CD14-positive monocyte (primary cell): ENCODE measurements at regions not wholly inside any gene's neighbourhood (a gene's known extent, or its start where the extent isn't known, plus 50 kb on each side); places are given as distances from the start of the nearest gene placed in this dataset.

Experiments used
- DNase-seq, 3 donors: peaks; one replicate each; pipeline ENCODE4 v3.0.0-alpha.2; 2011 to 2022
- H2AFZ ChIP-seq: 2 replicates; pipeline ENCODE4 v1.6.0; 2012; ENCODE audit warnings: mild to moderate bottlenecking, low read depth, low read length, inconsistent platforms; ENCODE audit not compliant: insufficient read depth, poor library complexity, severe bottlenecking
- H3K27ac ChIP-seq, 2 donors: 1 replicate in 1 of 2; 2 replicates in 1 of 2; pipeline ENCODE4 v1.5.1; 2012 to 2013; ENCODE audit warnings: low read length in 2 of 2, control low read depth in 1 of 2, inconsistent platforms in 1 of 2, low read depth in 1 of 2, mild to moderate bottlenecking in 1 of 2
- H3K27me3 ChIP-seq, 2 donors: one replicate each; pipeline versions ENCODE4 v1.6.0 to v1.6.1; 2011 to 2013; ENCODE audit warnings: low read length in 2 of 2; ENCODE audit not compliant: control insufficient read depth in 2 of 2, insufficient read depth in 2 of 2
- H3K36me3 ChIP-seq, 2 donors: replicated peaks in 1 of 2; 1 replicate in 1 of 2; 2 replicates in 1 of 2; pipeline versions ENCODE4 v1.5.1 to v1.6.1; 2012 to 2013; ENCODE audit warnings: low read length in 2 of 2, control low read depth in 1 of 2, inconsistent platforms in 1 of 2, mild to moderate bottlenecking in 1 of 2; ENCODE audit not compliant: insufficient read depth in 2 of 2, control insufficient read depth in 1 of 2
- H3K4me1 ChIP-seq, 2 donors: 1 replicate in 1 of 2; 2 replicates in 1 of 2; pipeline versions ENCODE4 v1.5.1 to v1.6.1; 2012 to 2013; ENCODE audit warnings: low read length in 2 of 2, control low read depth in 1 of 2, inconsistent platforms in 1 of 2, mild to moderate bottlenecking in 1 of 2, moderate library complexity in 1 of 2; ENCODE audit not compliant: insufficient read depth in 2 of 2, control insufficient read depth in 1 of 2
- H3K4me2 ChIP-seq: replicated peaks from 2 replicates; pipeline ENCODE3; 2012; ENCODE audit warnings: low read length, moderate library complexity, mild to moderate bottlenecking; ENCODE audit not compliant: poor library complexity, severe bottlenecking; ENCODE audit errors: extremely low read depth
- H3K4me3 ChIP-seq, 3 experiments: fragments of 200-600 bp in 1 of 3; sonication (generic) in 1 of 3; replicated peaks in 1 of 3; 1 replicate in 2 of 3; 2 replicates in 1 of 3; pipeline ENCODE4 v1.5.1; 2011 to 2013; ENCODE audit warnings: low read length in 3 of 3, mild to moderate bottlenecking in 3 of 3, control low read depth in 2 of 3, low read depth in 2 of 3, inconsistent platforms in 1 of 3, moderate library complexity in 1 of 3
- H3K79me2 ChIP-seq: 2 replicates; pipeline ENCODE4 v1.6.0; 2012; ENCODE audit warnings: mild to moderate bottlenecking, control low read depth, inconsistent platforms, low read length, moderate library complexity; ENCODE audit not compliant: insufficient read depth
- H3K9ac ChIP-seq: 2 replicates; pipeline ENCODE4 v1.6.0; 2017; ENCODE audit warnings: low read length, mild to moderate bottlenecking; ENCODE audit not compliant: insufficient read depth, poor library complexity, severe bottlenecking
- H3K9me3 ChIP-seq, 2 donors: replicated peaks in 1 of 2; 1 replicate in 1 of 2; 2 replicates in 1 of 2; pipeline versions ENCODE4 v1.5.1 to v1.6.1; 2012 to 2013; ENCODE audit warnings: low read length in 2 of 2, control low read depth in 1 of 2; ENCODE audit not compliant: control insufficient read depth in 1 of 2, insufficient read depth in 1 of 2
- H4K20me1 ChIP-seq: 2 replicates; pipeline ENCODE4 v1.6.0; 2012; ENCODE audit warnings: mild to moderate bottlenecking, low read length, control low read depth, moderate library complexity; ENCODE audit not compliant: insufficient read depth
- H3K27ac Mint-ChIP-seq, 7 donors: one replicate each; pipeline ENCODE4 v1.8.0; 2020; ENCODE audit warnings: mild to moderate bottlenecking in 7 of 7, mixed read lengths in 7 of 7, moderate library complexity in 6 of 7, inconsistent platforms in 2 of 7
- H3K27me3 Mint-ChIP-seq, 3 donors: one replicate each; pipeline ENCODE4 v1.8.0; 2021 to 2022; ENCODE audit warnings: low read depth in 3 of 3, mild to moderate bottlenecking in 3 of 3, mixed read lengths in 3 of 3, moderate library complexity in 3 of 3, inconsistent platforms in 1 of 3
- H3K36me3 Mint-ChIP-seq, 2 donors: one replicate each; pipeline ENCODE4 v1.8.0; 2020; ENCODE audit warnings: mixed read lengths in 2 of 2, inconsistent platforms in 1 of 2, mild to moderate bottlenecking in 1 of 2
- H3K4me1 Mint-ChIP-seq: one replicate; pipeline ENCODE4 v1.8.0; 2020; ENCODE audit warnings: mild to moderate bottlenecking, mixed read lengths
- H3K4me3 Mint-ChIP-seq, 2 donors: one replicate each; pipeline ENCODE4 v1.8.0; 2020; ENCODE audit warnings: mild to moderate bottlenecking in 2 of 2, mixed read lengths in 2 of 2, moderate library complexity in 1 of 2
- H3K9me3 Mint-ChIP-seq, 7 donors: one replicate each; pipeline ENCODE4 v1.8.0; 2020 to 2022; ENCODE audit warnings: mixed read lengths in 7 of 7, mild to moderate bottlenecking in 6 of 7, moderate library complexity in 6 of 7, inconsistent platforms in 2 of 7
- WGBS: methylation state at CpG from one replicate; pipeline ENCODE4 v1.1.5; 2013; ENCODE audit warnings: missing lambda C conversion rate; ENCODE audit not compliant: insufficient coverage; 5-methylcytosine and 5-hydroxymethylcytosine counted together
- intact Hi-C, 2 donors: fragments of 100-400 bp; cut with micrococcal nuclease; formaldehyde crosslinking; loops; one replicate each; pipeline versions ENCODE4 v1.15.0 to v1.15.1; 2023
- TF ChIP-seq, protein P1 (sequence below): fragments of 200-600 bp; IDR thresholded peaks from one replicate; pipeline ENCODE4 v1.8.0; 2022; ENCODE audit warnings: antibody characterized with exemption, mild to moderate bottlenecking

DNA sequence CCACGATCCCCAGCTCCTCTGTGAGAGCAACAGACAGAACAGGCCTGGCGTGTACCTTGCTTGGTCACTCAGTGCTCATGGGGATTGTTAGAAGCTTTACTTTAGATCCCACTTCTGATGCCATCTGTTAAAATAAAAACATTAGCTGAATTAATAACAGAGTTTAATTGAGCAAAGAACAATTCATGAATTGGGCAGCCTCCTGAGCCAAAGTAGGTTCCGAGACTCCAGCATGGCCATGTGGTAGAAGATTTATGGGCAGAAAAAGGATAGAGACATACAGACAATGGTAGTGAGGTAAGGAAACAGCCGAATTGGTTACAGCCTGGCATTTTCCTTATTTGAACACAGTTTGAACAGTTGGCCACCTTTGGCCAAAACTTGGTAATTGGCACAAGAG, 223.9 kb upstream of the TRPC4 start:
- Mint-ChIP-seq H3K36me3 (no peaks in the 10 kb centered on the region), H3K27ac (no peak overlapping the region), H3K27me3 (no peaks in the 10 kb centered on the region), H3K9me3 (peaks cover 0 to 5% (median 2%) of the 10 kb centered on the region in 7 donors), H3K4me1 (no peaks in the 10 kb centered on the region), H3K4me3 (no peak overlapping the region)
- Histone ChIP-seq H3K9me3 (no peaks in the 10 kb centered on the region), H3K9ac (no peak overlapping the region), H2AFZ (no peak overlapping the region), H3K79me2 (no peaks in the 10 kb centered on the region), H3K4me3 (no peak overlapping the region), H4K20me1 (no peaks in the 10 kb centered on the region), H3K36me3 (no peaks in the 10 kb centered on the region), H3K27ac (no peak overlapping the region), H3K4me2 (no peak overlapping the region), H3K27me3 (no peaks in the 10 kb centered on the region), H3K4me1 (no peaks in the 10 kb centered on the region)
- intact Hi-C loops, result no loop called here
- WGBS, result 100% methylated on average over 2 of the region's 4 CpGs
- TF ChIP-seq, protein P1, sequence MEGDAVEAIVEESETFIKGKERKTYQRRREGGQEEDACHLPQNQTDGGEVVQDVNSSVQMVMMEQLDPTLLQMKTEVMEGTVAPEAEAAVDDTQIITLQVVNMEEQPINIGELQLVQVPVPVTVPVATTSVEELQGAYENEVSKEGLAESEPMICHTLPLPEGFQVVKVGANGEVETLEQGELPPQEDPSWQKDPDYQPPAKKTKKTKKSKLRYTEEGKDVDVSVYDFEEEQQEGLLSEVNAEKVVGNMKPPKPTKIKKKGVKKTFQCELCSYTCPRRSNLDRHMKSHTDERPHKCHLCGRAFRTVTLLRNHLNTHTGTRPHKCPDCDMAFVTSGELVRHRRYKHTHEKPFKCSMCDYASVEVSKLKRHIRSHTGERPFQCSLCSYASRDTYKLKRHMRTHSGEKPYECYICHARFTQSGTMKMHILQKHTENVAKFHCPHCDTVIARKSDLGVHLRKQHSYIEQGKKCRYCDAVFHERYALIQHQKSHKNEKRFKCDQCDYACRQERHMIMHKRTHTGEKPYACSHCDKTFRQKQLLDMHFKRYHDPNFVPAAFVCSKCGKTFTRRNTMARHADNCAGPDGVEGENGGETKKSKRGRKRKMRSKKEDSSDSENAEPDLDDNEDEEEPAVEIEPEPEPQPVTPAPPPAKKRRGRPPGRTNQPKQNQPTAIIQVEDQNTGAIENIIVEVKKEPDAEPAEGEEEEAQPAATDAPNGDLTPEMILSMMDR, result no peak
- no peak for DNase-seq

DNA sequence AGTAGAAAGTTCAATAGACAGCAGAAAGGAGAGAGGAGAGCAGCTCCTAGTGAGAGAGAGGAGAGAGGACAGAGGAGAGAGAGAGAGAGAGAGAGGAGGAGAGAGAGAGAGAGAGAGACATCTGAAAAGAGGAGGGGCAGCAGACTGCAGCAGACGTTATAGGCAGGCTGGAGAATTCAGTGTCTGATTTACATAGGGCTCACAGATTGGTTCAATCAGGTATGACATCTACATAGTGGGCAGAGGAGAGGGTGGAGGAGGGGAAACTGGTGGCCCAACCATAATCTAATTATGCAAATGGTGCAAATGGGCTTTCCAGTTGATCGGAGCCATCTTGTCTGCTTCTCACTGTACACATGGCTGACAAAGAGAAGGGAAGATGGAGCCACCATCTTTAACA, 221.3 kb upstream of the TRPC4 start:
- no peak for DNase-seq
- no peaks in the 10 kb centered on the region for H3K27me3 ChIP-seq
- H3K27ac Mint-ChIP-seq, result no peak overlapping the region

More for the DNA sequence above, 221.3 kb upstream of the TRPC4 start:
- Histone ChIP-seq H3K27ac (no peak overlapping the region), H3K4me2 (no peak overlapping the region), H3K4me3 (no peak overlapping the region), H3K9ac (no peak overlapping the region), H3K36me3 (no peaks in the 10 kb centered on the region), H3K79me2 (no peaks in the 10 kb centered on the region), H3K9me3 (peaks cover 14 to 17% of the 10 kb centered on the region in 2 donors), H3K4me1 (no peaks in the 10 kb centered on the region), H4K20me1 (no peaks in the 10 kb centered on the region), H2AFZ (no peak overlapping the region)
- peaks cover 7 to 15% (median 10%) of the 10 kb centered on the region in 7 donors for H3K9me3 Mint-ChIP-seq
- no peaks in the 10 kb centered on the region for H3K27me3 Mint-ChIP-seq
- WGBS, result 86% methylated on average over 2 of the region's 2 CpGs
- no peak overlapping the region for H3K4me3 Mint-ChIP-seq
- no peaks in the 10 kb centered on the region for H3K36me3 Mint-ChIP-seq
- intact Hi-C loops, result no loop called here
- TF ChIP-seq, protein P1, result no peak
- H3K4me1 Mint-ChIP-seq, result no peaks in the 10 kb centered on the region
